NT2/D1 (cell line): ENCODE measurements at regions not wholly inside any gene's neighbourhood (a gene's known extent, or its start where the extent isn't known, plus 50 kb on each side); places are given as distances from the start of the nearest gene placed in this dataset.

Experiments
- SUZ12 ChIP-seq: IDR thresholded peaks from 2 replicates; pipeline ENCODE4 v1.6.1; 2011; ENCODE audit not compliant: insufficient read length, insufficient read depth; ENCODE audit errors: extremely low read depth
- YY1 ChIP-seq: IDR thresholded peaks from 2 replicates; pipeline ENCODE4 v1.6.1; 2011; ENCODE audit not compliant: insufficient read length, insufficient read depth
- ZNF274 ChIP-seq: IDR thresholded peaks from 2 replicates; pipeline ENCODE4 v1.6.1; 2011; ENCODE audit warnings: mild to moderate bottlenecking, low read depth, low read length

DNA sequence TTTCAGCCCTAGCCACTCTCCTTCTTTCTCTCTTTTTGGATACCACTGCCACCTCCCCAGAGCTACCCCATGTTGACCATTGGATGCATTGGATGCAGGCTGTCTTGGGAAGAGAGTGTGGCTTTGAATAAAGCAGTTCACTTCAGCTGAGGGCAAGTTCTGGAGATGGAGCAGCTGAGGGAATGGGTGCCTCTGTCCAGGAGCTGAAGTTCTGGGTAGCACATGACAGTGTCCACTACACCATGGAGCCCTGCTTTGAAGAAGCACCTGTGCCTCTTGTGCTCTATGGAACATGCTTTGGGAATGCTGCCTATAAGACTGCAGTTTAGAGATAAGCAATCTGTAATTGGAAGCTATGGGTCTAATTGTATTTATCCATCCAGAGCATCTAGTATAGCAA lies 1028.7 kb downstream of the TYW1 start:
- TF ChIP-seq SUZ12 (no peak), ZNF274 (no peak), YY1 (no peak)
